ENCODE measurements at regions not wholly inside any gene's neighbourhood (a gene's known extent, or its start where the extent isn't known, plus 50 kb on each side); places are given as distances from the start of the nearest gene placed in this dataset.
A peak's percentile ranks its signal among the peaks of the same experiment; 100 is the strongest.

DNA sequence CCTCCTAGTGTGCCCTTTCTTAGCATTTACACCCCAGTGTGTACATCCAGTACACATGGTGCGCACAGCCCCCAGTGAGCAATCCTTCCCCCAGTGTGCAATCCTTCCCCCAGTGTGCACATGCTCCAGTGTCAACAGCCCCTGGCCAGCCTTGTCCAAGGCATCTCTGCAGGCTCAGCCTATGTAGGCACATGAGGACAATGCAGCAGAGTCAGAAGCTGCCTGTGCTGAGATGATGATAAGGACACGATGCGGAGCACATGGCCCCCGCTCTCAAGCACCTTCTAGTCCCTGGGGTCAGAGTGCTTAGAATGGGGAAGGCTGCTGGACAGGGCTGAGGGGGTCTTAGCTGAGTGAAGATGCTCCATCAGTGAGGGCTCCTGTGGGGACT, 69.8 kb downstream of the GADD45G start:
- TF ChIP-seq EP300 (IDR thresholded peaks at IDR 0.05) = no peak
- TF ChIP-seq POLR2AphosphoS5 (IDR thresholded peaks at IDR 0.05) = no peak
- TF ChIP-seq POLR2A (IDR thresholded peaks at IDR 0.05) = no peak
- TF ChIP-seq, protein P1, sequence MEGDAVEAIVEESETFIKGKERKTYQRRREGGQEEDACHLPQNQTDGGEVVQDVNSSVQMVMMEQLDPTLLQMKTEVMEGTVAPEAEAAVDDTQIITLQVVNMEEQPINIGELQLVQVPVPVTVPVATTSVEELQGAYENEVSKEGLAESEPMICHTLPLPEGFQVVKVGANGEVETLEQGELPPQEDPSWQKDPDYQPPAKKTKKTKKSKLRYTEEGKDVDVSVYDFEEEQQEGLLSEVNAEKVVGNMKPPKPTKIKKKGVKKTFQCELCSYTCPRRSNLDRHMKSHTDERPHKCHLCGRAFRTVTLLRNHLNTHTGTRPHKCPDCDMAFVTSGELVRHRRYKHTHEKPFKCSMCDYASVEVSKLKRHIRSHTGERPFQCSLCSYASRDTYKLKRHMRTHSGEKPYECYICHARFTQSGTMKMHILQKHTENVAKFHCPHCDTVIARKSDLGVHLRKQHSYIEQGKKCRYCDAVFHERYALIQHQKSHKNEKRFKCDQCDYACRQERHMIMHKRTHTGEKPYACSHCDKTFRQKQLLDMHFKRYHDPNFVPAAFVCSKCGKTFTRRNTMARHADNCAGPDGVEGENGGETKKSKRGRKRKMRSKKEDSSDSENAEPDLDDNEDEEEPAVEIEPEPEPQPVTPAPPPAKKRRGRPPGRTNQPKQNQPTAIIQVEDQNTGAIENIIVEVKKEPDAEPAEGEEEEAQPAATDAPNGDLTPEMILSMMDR (IDR thresholded peaks at IDR 0.05) = no peak
- H3K27ac ChIP-seq = peak overlapping the region; percentile 3
- H3K36me3 ChIP-seq = no peaks in the 10 kb centered on the region
- no peaks in the 10 kb centered on the region for H3K9me3 ChIP-seq
- peaks cover 30% of the 10 kb centered on the region for H3K4me1 ChIP-seq
- H3K27me3 ChIP-seq = peaks cover 3% of the 10 kb centered on the region
- DNase-seq (ENCODE audit: low spot score in 2 of 2) = no peak
- WGBS = 71% methylated on average over 4 of the region's 4 CpGs
- no peak overlapping the region for H3K4me3 ChIP-seq

DNA sequence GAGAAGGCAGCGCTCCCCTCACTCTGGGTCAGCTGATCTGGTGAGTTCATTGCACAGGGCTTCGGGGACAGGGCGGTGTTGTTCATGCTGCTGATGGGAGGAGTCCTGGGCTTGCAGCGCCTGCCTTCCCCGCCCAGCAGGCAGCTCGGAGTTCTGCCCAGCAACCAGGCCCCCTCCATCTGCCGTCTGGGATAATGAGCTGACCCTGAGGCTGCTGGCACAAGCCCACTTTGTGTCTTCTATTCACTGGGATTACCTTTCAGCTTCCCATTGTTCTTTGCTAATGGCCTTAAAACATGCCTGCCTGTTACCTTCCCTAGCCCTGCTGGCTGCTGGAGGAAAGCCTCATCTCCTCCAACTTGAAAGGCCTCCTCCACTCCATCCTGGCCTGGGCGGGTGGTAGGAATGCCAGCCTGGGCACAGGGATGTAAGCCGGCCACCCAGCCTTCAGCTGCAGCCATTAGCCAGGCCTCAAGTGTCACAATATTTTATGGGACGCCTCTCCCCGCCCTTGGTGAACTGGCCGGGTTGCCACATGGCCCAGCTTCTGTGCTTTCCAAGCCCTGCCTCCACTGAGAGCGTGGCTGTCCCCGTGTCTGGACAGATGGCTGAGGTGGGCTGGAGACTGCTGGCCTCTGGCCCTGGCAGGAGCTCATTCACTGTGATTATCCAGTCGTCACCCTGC, 70.4 kb downstream of the GADD45G start:
- no peaks in the 10 kb centered on the region for H3K9me3 ChIP-seq
- peaks cover 30% of the 10 kb centered on the region for H3K4me1 ChIP-seq
- WGBS = 38% methylated on average over 6 of the region's 15 CpGs
- no peak overlapping the region for H3K4me3 ChIP-seq
- no peaks in the 10 kb centered on the region for H3K36me3 ChIP-seq
- peaks cover 3% of the 10 kb centered on the region for H3K27me3 ChIP-seq
- TF ChIP-seq EP300 (IDR thresholded peaks at IDR 0.05) = no peak
- TF ChIP-seq POLR2A (IDR thresholded peaks at IDR 0.05) = no peak
- TF ChIP-seq, protein P1 (IDR thresholded peaks at IDR 0.05) = no peak
- no peak for TF ChIP-seq POLR2AphosphoS5 (IDR thresholded peaks at IDR 0.05)
- no peak for DNase-seq (ENCODE audit: low spot score in 2 of 2)
- peak overlapping the region; percentile 3 for H3K27ac ChIP-seq

DNA sequence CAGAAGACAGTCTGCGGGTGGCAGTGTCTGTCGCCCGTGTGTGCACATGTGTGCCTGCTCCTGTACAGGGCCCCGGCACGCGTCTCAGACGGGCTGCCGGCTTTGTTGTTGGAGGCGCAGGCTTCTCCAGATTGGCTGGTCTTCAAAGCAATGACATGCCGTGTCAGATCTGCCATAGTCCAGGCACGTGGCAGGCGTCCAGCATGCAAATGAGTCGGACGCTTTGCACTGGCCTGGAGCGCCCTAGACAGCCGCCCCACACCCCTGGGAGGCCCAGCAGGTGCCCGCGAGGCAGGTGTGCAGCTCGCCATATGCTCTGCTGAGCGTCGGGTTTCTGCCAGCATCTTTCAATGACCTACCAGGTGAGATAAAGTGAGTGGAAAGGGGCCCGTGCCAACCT, 71.5 kb downstream of the GADD45G start:
- Histone ChIP-seq H3K4me3 (no peak overlapping the region), H3K36me3 (no peaks in the 10 kb centered on the region), H3K27ac (no peak overlapping the region), H3K9me3 (no peaks in the 10 kb centered on the region), H3K4me1 (peaks cover 30% of the 10 kb centered on the region), H3K27me3 (peaks cover 3% of the 10 kb centered on the region)
- DNase-seq (ENCODE audit: low spot score in 2 of 2) = no peak
- WGBS = 54% methylated on average over 22 of the region's 22 CpGs
- no peak for TF ChIP-seq POLR2A (IDR thresholded peaks at IDR 0.05)
- TF ChIP-seq, protein P1 (IDR thresholded peaks at IDR 0.05) = no peak
- TF ChIP-seq EP300 (IDR thresholded peaks at IDR 0.05) = no peak
- no peak for TF ChIP-seq POLR2AphosphoS5 (IDR thresholded peaks at IDR 0.05)

DNA sequence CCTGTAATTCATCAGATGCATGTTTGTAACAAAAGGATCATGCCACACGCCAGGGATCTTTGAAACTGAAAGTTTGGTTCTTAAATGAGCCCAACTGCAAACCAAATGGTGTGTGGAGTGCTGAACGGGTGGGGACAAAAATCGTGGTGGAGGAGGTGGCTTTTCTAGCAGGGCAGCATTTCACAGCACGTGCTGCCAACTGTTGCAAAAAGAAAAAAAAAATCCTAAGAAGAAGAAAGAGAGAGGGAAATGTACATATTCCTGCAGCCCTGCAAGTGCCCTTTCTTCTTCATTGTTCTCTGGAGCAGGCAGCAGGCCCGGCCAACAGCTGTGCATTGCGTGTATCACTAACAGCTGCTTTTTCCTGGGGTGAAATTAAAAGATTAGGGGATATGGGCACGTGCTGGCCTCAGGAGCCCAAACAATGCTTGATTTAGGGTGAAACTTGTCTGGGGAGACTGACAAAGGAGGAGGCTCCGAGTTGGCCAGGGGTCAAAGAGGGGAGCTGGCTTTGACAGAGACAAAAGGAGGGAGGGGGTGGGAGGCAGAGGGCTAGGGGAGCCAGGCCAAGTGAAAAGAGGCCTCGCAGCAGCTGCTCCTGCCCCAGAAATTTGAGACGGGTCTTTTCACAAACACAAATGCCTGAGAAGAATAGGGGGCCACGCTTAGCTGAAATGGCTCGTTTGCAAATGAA, 73.0 kb downstream of the GADD45G start:
- Histone ChIP-seq H3K27me3 (peaks cover 3% of the 10 kb centered on the region), H3K27ac (no peak overlapping the region), H3K9me3 (no peaks in the 10 kb centered on the region), H3K36me3 (no peaks in the 10 kb centered on the region), H3K4me1 (peaks cover 30% of the 10 kb centered on the region), H3K4me3 (no peak overlapping the region)
- no peak for TF ChIP-seq EP300 (IDR thresholded peaks at IDR 0.05)
- TF ChIP-seq POLR2AphosphoS5 (IDR thresholded peaks at IDR 0.05) = no peak
- TF ChIP-seq POLR2A (IDR thresholded peaks at IDR 0.05) = no peak
- TF ChIP-seq, protein P1 (IDR thresholded peaks at IDR 0.05) = no peak
- 48% methylated on average over 12 of the region's 12 CpGs for WGBS
- no peak for DNase-seq (ENCODE audit: low spot score in 2 of 2)

DNA sequence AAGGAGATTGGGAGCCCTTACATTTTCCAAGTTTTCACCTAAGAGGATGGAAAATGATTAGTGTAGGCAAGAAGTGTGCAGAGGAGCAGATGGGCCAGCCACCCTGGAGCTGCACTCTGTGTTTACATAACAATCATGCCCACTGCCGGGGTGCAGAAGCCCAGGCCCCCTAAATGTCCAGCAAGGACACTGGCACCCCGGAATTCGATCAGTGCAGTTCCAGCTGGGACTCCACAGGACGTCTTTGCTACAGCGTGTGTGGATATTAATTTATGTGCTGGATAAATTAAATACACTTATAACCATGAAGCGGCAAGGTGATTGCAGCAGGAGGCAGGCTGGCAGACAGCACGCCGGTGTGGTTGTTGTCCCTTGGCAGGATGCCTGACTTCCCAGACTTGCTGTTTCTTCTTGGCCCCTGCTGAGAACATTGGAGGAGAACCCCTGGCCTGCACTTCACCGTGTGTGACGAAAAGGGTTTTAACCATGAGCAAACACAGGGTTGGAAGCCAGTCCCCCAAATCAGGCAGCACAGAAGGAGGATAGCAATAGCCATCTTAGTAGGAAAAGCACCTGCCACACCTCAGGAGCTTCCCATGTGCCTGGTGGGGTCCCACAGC, 73.7 kb downstream of the GADD45G start:
- Histone ChIP-seq H3K27me3 (peaks cover 3% of the 10 kb centered on the region), H3K4me3 (no peak overlapping the region), H3K9me3 (no peaks in the 10 kb centered on the region), H3K36me3 (no peaks in the 10 kb centered on the region), H3K27ac (no peak overlapping the region), H3K4me1 (peaks cover 30% of the 10 kb centered on the region)
- DNase-seq (ENCODE audit: low spot score in 2 of 2) = no peak
- WGBS = 90% methylated on average over 10 of the region's 10 CpGs
- TF ChIP-seq POLR2AphosphoS5 (IDR thresholded peaks at IDR 0.05) (no peak), EP300 (IDR thresholded peaks at IDR 0.05) (no peak), POLR2A (IDR thresholded peaks at IDR 0.05) (no peak)
- TF ChIP-seq, protein P1 (IDR thresholded peaks at IDR 0.05) = no peak

All from suprapubic skin (tissue), 4 donors.